Neural cell (in vitro differentiated cells): ENCODE measurements at regions not wholly inside any gene's neighbourhood (a gene's known extent, or its start where the extent isn't known, plus 50 kb on each side); places are given as distances from the start of the nearest gene placed in this dataset.

Source experiments
- H2AFZ ChIP-seq: fragments of 200-600, 300-800 bp; sonication (generic), shearing (Covaris generic); 2 replicates; pipeline ENCODE4 v1.6.0; 2014; ENCODE audit warnings: low read depth, mild to moderate bottlenecking, antibody characterized with exemption, low read length, moderate library complexity
- H3F3A ChIP-seq: fragments of 200-600 bp; shearing (Covaris generic); 2 replicates; pipeline ENCODE4 v1.6.1; 2016; ENCODE audit warnings: mild to moderate bottlenecking, moderate library complexity, mixed read lengths, antibody characterized with exemption, low read length; ENCODE audit not compliant: insufficient read depth, poor library complexity, severe bottlenecking
- H3K27ac ChIP-seq: fragments of 200-600, 300-800 bp; sonication (generic), shearing (Covaris generic); 2 replicates; pipeline ENCODE4 v1.5.1; 2014; ENCODE audit warnings: mild to moderate bottlenecking, low read length, moderate library complexity
- H3K27me3 ChIP-seq: fragments of 300-800, 200-600 bp; sonication (generic), shearing (Covaris generic); 2 replicates; pipeline ENCODE4 v1.6.0; 2014; ENCODE audit warnings: mild to moderate bottlenecking, low read depth, low read length, moderate library complexity; ENCODE audit not compliant: insufficient read depth
- H3K36me3 ChIP-seq: fragments of 300-800, 200-600 bp; sonication (generic), shearing (Covaris generic); 2 replicates; pipeline ENCODE4 v1.5.1; 2014; ENCODE audit warnings: mild to moderate bottlenecking, antibody characterized with exemption, low read length, moderate library complexity; ENCODE audit not compliant: insufficient read depth
- H3K4me2 ChIP-seq: fragments of 300-800, 200-600 bp; sonication (generic), shearing (Covaris generic); 2 replicates; pipeline ENCODE4 v1.6.0; 2014; ENCODE audit warnings: mild to moderate bottlenecking, low read length
- H3K4me3 ChIP-seq: fragments of 300-800, 200-600 bp; sonication (generic), shearing (Covaris generic); 2 replicates; pipeline ENCODE4 v1.5.1; 2014; ENCODE audit warnings: mild to moderate bottlenecking, low read length, moderate library complexity
- H3K79me2 ChIP-seq: fragments of 200-600 bp; shearing (Covaris generic); replicated peaks from 2 replicates; pipeline ENCODE4 v1.6.0; 2014; ENCODE audit warnings: mild to moderate bottlenecking, low read length, moderate library complexity; ENCODE audit not compliant: insufficient read depth
- H3K9ac ChIP-seq: fragments of 300-800, 200-600 bp; sonication (generic), shearing (Covaris generic); 2 replicates; pipeline ENCODE4 v1.6.1; 2016; ENCODE audit warnings: mild to moderate bottlenecking, low read length, mixed read lengths
- H3K9me2 ChIP-seq: fragments of 200-600 bp; shearing (Covaris generic); 2 replicates; pipeline ENCODE4 v1.6.1; 2016; ENCODE audit warnings: mild to moderate bottlenecking, low read length, mixed read lengths; ENCODE audit not compliant: insufficient read depth
- H3K9me3 ChIP-seq: fragments of 200-600, 300-800 bp; sonication (generic), shearing (Covaris generic); 2 replicates; pipeline ENCODE4 v1.6.1; 2016; ENCODE audit warnings: mild to moderate bottlenecking, mixed run types, low read length, moderate library complexity, mixed read lengths
- H4K20me1 ChIP-seq: fragments of 200-600 bp; shearing (Covaris generic); 2 replicates; pipeline ENCODE4 v1.6.1; 2016; ENCODE audit warnings: mild to moderate bottlenecking, mixed run types; ENCODE audit not compliant: insufficient read depth
- CTCF ChIP-seq: fragments of 450-650 bp; IDR thresholded peaks from 2 replicates; pipeline ENCODE4 v1.5.1; 2014; ENCODE audit warnings: antibody characterized with exemption, mild to moderate bottlenecking, moderate library complexity; ENCODE audit not compliant: poor library complexity, severe bottlenecking
- EP300 ChIP-seq: fragments of 450-650 bp; conservative IDR thresholded peaks from 2 replicates; pipeline ENCODE4 v1.6.1; 2014; ENCODE audit warnings: antibody characterized with exemption, mild to moderate bottlenecking, moderate library complexity; ENCODE audit not compliant: poor library complexity, severe bottlenecking
- EZH2 ChIP-seq: fragments of 200-600, 300-800 bp; shearing (Covaris generic), sonication (generic); IDR thresholded peaks from 2 replicates; pipeline ENCODE4 v1.6.1; 2014; ENCODE audit warnings: antibody characterized with exemption, low read length, borderline replicate concordance, mild to moderate bottlenecking; ENCODE audit not compliant: insufficient read depth, poor library complexity, severe bottlenecking
- MXI1 ChIP-seq: fragments of 450-650 bp; conservative IDR thresholded peaks from 2 replicates; pipeline ENCODE4 v1.6.1; 2014; ENCODE audit warnings: antibody characterized with exemption, mild to moderate bottlenecking; ENCODE audit not compliant: poor library complexity, severe bottlenecking
- RAD21 ChIP-seq: fragments of 450-650 bp; conservative IDR thresholded peaks from 2 replicates; pipeline ENCODE4 v1.6.1; 2014; ENCODE audit warnings: antibody characterized with exemption, mild to moderate bottlenecking, moderate library complexity
- REST ChIP-seq: IDR thresholded peaks from 2 replicates; pipeline ENCODE4 v1.6.1; 2012; ENCODE audit warnings: borderline replicate concordance
- SMC3 ChIP-seq: fragments of 450-650 bp; conservative IDR thresholded peaks from 2 replicates; pipeline ENCODE4 v1.6.1; 2014; ENCODE audit warnings: antibody characterized with exemption, mild to moderate bottlenecking, moderate library complexity; ENCODE audit not compliant: poor library complexity

GRCh38 chr2:111667542-111668273 lies 216.3 kb downstream of the ANAPC1 start:
- H3K9me3 ChIP-seq = peaks cover 4% of the 10 kb centered on the region
- H3K9ac ChIP-seq = no peak overlapping the region
- H3K4me2 ChIP-seq = no peak overlapping the region
- H3F3A ChIP-seq = no peaks in the 10 kb centered on the region
- no peaks in the 10 kb centered on the region for H4K20me1 ChIP-seq
- H3K79me2 ChIP-seq = no peaks in the 10 kb centered on the region
- TF ChIP-seq EP300 (no peak), RAD21 (no peak), MXI1 (no peak), EZH2 (no peak), CTCF (no peak), REST (no peak), SMC3 (no peak)
- no peaks in the 10 kb centered on the region for H3K36me3 ChIP-seq
- H2AFZ ChIP-seq = no peak overlapping the region
- H3K4me3 ChIP-seq = no peak overlapping the region
- no peak overlapping the region for H3K27ac ChIP-seq
- H3K27me3 ChIP-seq = no peaks in the 10 kb centered on the region
- no peaks in the 10 kb centered on the region for H3K9me2 ChIP-seq

GRCh38 chr2:111668274-111668616 lies 215.7 kb downstream of the ANAPC1 start:
- Histone ChIP-seq H3K27me3 (no peaks in the 10 kb centered on the region), H3K9ac (no peak overlapping the region), H3K4me3 (no peak overlapping the region), H3K4me2 (no peak overlapping the region), H3K36me3 (no peaks in the 10 kb centered on the region), H2AFZ (no peak overlapping the region), H3K9me2 (no peaks in the 10 kb centered on the region), H4K20me1 (no peaks in the 10 kb centered on the region), H3K27ac (no peak overlapping the region), H3F3A (no peaks in the 10 kb centered on the region), H3K79me2 (no peaks in the 10 kb centered on the region), H3K9me3 (peaks cover 4% of the 10 kb centered on the region)
- no peak for TF ChIP-seq RAD21
- TF ChIP-seq MXI1 = no peak
- no peak for TF ChIP-seq REST
- TF ChIP-seq CTCF = no peak
- TF ChIP-seq EZH2 = no peak
